NCI-H187 (cell line): ENCODE measurements at regions not wholly inside any gene's neighbourhood (a gene's known extent, or its start where the extent isn't known, plus 50 kb on each side); places are given as distances from the start of the nearest gene placed in this dataset.

ENCODE experiments used
- DNase-seq, 2 experiments: peaks; one replicate each; lab custom pipeline; 2025; lab: John Stamatoyannopoulos, UW

- DNase-seq: no peak
Measured at GRCh38 chr6:88339761-88340160, 173.6 kb upstream of the CNR1 start.

GRCh38 chr6:88321306-88321705 lies 155.2 kb upstream of the CNR1 start:
- no peak for DNase-seq

- no peak for DNase-seq
Measured at GRCh38 chr6:88311561-88311960, 145.4 kb upstream of the CNR1 start.

GRCh38 chr6:88304520-88304919 lies 138.4 kb upstream of the CNR1 start:
- no peak for DNase-seq

GRCh38 chr6:88302769-88303225 lies 136.7 kb upstream of the CNR1 start:
- no peak for DNase-seq

- DNase-seq: no peak
Measured at GRCh38 chr6:88301888-88302768, 136.0 kb upstream of the CNR1 start.

GRCh38 chr6:88301256-88301655 lies 135.1 kb upstream of the CNR1 start:
- no peak for DNase-seq

- DNase-seq: no peak
Measured at GRCh38 chr6:88298066-88298845, 132.1 kb upstream of the CNR1 start.

GRCh38 chr6:88296694-88297093 lies 130.5 kb upstream of the CNR1 start:
- DNase-seq: no peak

GRCh38 chr6:88295663-88296062 lies 129.5 kb upstream of the CNR1 start:
- no peak for DNase-seq

- no peak for DNase-seq
Measured at GRCh38 chr6:88294702-88295101, 128.6 kb upstream of the CNR1 start.

- DNase-seq: no peak
Measured at GRCh38 chr6:88290411-88290810, 124.3 kb upstream of the CNR1 start.

- no peak for DNase-seq
Measured at GRCh38 chr6:88287696-88288095, 121.5 kb upstream of the CNR1 start.

GRCh38 chr6:88276331-88276730 lies 110.2 kb upstream of the CNR1 start:
- no peak for DNase-seq

GRCh38 chr6:88268508-88268907 lies 102.4 kb upstream of the CNR1 start:
- DNase-seq: no peak

- no peak for DNase-seq
Measured at GRCh38 chr6:88266126-88266525, 100.0 kb upstream of the CNR1 start.

GRCh38 chr6:88263591-88263990 lies 97.4 kb upstream of the CNR1 start:
- no peak for DNase-seq

- DNase-seq: no peak
Measured at GRCh38 chr6:88262332-88262731, 96.2 kb upstream of the CNR1 start.

- no peak for DNase-seq
Measured at GRCh38 chr6:88251301-88251700, 85.2 kb upstream of the CNR1 start.

GRCh38 chr6:88248709-88249321 lies 82.7 kb upstream of the CNR1 start:
- DNase-seq: no peak

GRCh38 chr6:88246654-88247053 lies 80.5 kb upstream of the CNR1 start:
- DNase-seq: no peak

- DNase-seq: no peak
Measured at GRCh38 chr6:88244721-88245120, 78.6 kb upstream of the CNR1 start.

GRCh38 chr6:88238901-88239300 lies 72.8 kb upstream of the CNR1 start:
- no peak for DNase-seq
